Fibroblast of skin of scalp (primary cell): ENCODE measurements at regions not wholly inside any gene's neighbourhood (a gene's known extent, or its start where the extent isn't known, plus 50 kb on each side); places are given as distances from the start of the nearest gene placed in this dataset.

ENCODE experiments used
- DNase-seq: peaks from one replicate; pipeline ENCODE4 v3.0.0-alpha.2; 2013

- no peak for DNase-seq
Observed at GRCh38 chr5:164728733-164729132, 1223.3 kb downstream of the MAT2B start.

GRCh38 chr5:164735334-164735733, 1229.9 kb downstream of the MAT2B start:
- DNase-seq = no peak

DNA sequence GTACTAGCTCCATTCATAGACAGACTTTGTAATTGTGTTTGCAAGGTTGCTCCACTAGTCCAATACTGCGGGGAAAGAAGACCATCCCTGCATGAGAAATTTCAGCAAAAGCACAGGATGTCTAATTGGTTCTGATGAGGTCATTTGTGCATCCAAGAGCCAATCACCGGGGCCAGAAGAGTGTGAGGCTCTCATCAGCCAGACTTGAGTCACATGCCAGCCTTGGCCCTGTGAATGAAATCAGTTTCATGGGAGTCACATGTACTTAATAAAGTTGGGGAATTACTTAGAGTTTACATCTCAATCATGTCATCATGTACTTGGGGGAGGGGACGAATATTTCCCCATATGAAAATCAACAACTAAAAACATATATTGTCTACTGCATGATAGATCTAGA, 1236.0 kb downstream of the MAT2B start:
- no peak for DNase-seq

GRCh38 chr5:164742025-164742424, 1236.6 kb downstream of the MAT2B start:
- no peak for DNase-seq

GRCh38 chr5:164746723-164747122, 1241.3 kb downstream of the MAT2B start:
- DNase-seq = no peak

GRCh38 chr5:164747371-164747770, 1242.0 kb downstream of the MAT2B start:
- DNase-seq = no peak

- DNase-seq = no peak
Observed at GRCh38 chr5:164748861-164749260, 1243.4 kb downstream of the MAT2B start.

DNA sequence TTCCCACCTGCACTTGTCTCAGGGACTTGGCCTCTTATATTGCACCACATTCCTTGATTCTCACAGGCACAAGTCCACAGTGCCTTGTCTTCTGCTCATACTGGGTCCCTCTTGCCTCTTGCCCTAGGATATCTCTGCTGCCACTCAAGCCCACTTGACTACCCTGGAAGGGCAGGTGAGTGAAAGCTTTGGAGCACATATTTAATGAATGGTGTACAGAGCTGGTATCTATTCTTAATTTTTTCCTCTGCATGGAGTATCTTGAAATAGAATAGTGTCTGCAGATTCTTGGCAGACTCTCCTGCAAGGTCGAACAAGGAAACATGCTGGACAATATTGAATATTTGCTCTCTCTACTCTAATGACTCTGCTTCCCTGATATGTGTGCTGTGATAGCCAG, 1248.0 kb downstream of the MAT2B start:
- no peak for DNase-seq

- DNase-seq = no peak
Observed at GRCh38 chr5:164763206-164763605, 1257.8 kb downstream of the MAT2B start.

GRCh38 chr5:164772122-164772521, 1266.7 kb downstream of the MAT2B start:
- no peak for DNase-seq

- no peak for DNase-seq
Observed at GRCh38 chr5:164784230-164784629, 1278.8 kb downstream of the MAT2B start.

DNA sequence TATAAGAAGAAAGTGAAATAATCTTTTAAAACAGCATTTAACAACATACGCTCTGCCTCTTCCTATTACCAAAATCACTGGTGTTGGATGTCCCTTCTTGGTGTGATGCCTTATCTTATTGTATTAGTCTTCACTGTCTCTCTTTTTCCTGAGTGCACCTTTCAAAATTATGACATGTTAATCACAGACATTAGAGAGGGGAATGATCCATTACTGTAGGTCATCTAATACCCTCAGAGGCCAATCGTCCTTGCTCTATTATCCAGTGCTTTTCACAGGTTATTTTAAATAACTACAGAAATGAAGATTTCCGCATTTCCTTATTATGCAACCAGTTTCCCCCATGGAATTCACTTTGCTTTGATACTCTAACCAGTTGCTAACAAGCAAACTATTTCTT, 1292.7 kb downstream of the MAT2B start:
- no peak for DNase-seq

- DNase-seq = no peak
Observed at GRCh38 chr5:164799391-164799790, 1294.0 kb downstream of the MAT2B start.

- no peak for DNase-seq
Observed at GRCh38 chr5:164801910-164802309, 1296.5 kb downstream of the MAT2B start.

DNA sequence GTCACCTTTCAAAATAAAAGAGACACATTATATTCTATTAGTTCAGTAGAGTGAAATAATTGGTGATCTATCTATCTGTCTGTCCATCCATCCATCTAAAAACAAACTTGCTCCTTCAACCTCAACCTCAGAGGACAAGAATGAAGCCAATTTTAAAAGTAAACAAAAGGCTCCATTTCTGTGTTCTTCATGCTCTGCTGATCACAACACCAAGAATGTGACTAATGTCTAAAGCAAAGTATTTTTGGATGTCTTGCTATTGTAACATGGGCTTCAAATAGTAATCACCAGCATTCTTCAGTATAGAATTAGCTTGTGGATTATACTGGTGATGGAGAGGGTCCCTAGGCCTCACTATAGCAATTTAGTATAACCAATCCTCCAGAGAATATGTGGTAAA, 1304.4 kb downstream of the MAT2B start:
- no peak for DNase-seq

GRCh38 chr5:164818445-164818844, 1313.0 kb downstream of the MAT2B start:
- DNase-seq = no peak

GRCh38 chr5:164824671-164825070, 1319.3 kb downstream of the MAT2B start:
- DNase-seq = no peak

- no peak for DNase-seq
Observed at GRCh38 chr5:164832516-164832915, 1327.1 kb downstream of the MAT2B start.

DNA sequence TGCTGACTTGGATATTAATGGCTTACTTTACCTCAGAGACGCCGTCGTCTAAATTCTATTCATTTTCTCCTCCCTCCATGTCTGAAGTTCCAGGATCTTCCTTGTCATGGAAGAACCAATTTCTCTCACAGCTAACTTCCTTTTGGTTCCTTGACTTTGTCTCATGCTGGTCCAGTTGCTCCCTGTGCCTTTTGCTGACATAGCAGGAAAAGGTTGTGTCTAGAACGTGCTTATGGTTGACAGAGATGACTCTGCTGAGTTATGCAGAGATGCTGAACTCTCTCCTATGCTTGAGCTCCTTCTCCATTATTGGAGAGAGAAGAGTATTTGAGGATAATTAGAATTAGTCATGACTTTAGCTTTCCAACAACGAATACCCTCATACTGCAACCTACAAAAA, 1338.9 kb downstream of the MAT2B start:
- no peak for DNase-seq

DNA sequence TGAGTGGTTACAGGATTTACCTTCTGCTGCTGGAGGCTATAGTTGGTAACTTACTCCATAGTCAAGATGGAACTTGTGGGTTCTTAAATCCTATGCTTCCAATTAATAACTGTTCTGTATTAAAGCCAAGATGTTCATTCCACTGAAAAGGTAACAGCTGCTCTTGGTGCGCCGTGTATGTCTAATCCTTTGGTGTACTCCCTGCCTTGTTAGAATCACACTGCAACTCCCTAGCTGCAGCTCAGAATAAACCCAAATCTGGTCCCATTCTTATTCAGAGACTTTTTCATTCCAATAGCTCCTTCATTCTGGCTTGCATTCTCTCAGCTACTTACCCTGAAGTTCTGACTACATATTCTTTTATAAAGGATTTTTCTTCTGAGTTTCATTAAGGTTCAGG, 1355.5 kb downstream of the MAT2B start:
- no peak for DNase-seq

- DNase-seq = no peak
Observed at GRCh38 chr5:164861610-164862009, 1356.2 kb downstream of the MAT2B start.

DNA sequence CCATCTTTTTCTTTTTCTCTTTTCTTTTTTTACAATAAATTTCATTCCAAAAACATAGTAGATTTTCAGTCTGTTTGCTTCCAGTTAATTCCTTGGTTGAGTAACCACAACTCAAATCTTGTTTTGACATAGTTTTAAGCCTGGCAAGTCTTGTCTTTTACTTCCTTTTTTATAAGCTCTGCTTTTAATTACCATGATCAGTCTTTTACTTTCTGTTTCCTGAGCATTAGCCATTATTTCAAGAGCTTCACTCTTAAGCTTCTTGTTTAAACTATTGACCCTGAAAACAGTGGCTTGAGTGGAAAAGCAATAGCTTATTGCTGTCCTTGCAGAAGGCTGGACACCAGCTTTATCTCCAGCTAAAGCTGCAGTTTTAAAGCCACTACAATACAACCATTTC, 1363.3 kb downstream of the MAT2B start:
- no peak for DNase-seq

GRCh38 chr5:164869325-164869724, 1363.9 kb downstream of the MAT2B start:
- DNase-seq = no peak

- no peak for DNase-seq
Observed at GRCh38 chr5:164876793-164877192, 1371.4 kb downstream of the MAT2B start.

GRCh38 chr5:164881442-164881841, 1376.0 kb downstream of the MAT2B start:
- DNase-seq = no peak

DNA sequence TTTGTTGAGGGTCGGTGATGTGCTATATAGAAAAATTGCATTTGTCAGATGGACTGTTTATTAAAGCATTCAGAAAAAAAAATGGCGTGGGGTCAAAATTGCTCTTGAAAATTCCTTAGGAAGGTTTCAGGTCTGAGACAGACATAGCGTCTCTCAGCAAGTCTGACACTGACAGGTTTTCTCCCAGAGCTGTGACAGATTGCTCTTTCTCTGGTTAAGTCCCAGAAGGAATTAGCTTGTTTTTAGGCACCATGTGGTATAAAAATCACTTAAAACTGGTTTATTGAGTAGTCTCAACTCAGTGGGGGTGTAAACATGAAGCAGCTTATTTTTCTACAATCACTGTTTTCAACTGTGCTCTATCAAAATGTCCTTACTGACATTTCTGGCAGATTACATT, 1379.8 kb downstream of the MAT2B start:
- DNase-seq = no peak
